ENCODE measurements at regions not wholly inside any gene's neighbourhood (a gene's known extent, or its start where the extent isn't known, plus 50 kb on each side); places are given as distances from the start of the nearest gene placed in this dataset.

- TF ChIP-seq, protein P1, sequence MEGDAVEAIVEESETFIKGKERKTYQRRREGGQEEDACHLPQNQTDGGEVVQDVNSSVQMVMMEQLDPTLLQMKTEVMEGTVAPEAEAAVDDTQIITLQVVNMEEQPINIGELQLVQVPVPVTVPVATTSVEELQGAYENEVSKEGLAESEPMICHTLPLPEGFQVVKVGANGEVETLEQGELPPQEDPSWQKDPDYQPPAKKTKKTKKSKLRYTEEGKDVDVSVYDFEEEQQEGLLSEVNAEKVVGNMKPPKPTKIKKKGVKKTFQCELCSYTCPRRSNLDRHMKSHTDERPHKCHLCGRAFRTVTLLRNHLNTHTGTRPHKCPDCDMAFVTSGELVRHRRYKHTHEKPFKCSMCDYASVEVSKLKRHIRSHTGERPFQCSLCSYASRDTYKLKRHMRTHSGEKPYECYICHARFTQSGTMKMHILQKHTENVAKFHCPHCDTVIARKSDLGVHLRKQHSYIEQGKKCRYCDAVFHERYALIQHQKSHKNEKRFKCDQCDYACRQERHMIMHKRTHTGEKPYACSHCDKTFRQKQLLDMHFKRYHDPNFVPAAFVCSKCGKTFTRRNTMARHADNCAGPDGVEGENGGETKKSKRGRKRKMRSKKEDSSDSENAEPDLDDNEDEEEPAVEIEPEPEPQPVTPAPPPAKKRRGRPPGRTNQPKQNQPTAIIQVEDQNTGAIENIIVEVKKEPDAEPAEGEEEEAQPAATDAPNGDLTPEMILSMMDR (conservative IDR thresholded peaks at IDR 0.05 in 1 of 2, IDR thresholded peaks at IDR 0.05 in 1 of 2; ENCODE audit: extremely low read depth in 1 of 2, insufficient read depth in 1 of 2, low read depth in 1 of 2, low read length in 2 of 2): no peak
- TF ChIP-seq EZH2 (IDR thresholded peaks at IDR 0.05; ENCODE audit: borderline replicate concordance, low read length): no peak
Observed at GRCh38 chr1:209123601-209124000, 459.9 kb upstream of the CAMK1G start.
